Prostate gland (tissue), 2 donors: ENCODE measurements at regions not wholly inside any gene's neighbourhood (a gene's known extent, or its start where the extent isn't known, plus 50 kb on each side); places are given as distances from the start of the nearest gene placed in this dataset.

Experiments
- DNase-seq: peaks from one replicate; pipeline ENCODE4 v3.0.0-alpha.2; 2019; ENCODE audit warnings: low spot score
- H3K27ac ChIP-seq, 2 donors: fragments of 200-600 bp; sonication (generic); 2 replicates each; pipeline ENCODE4 v1.5.1; 2017 to 2019
- H3K27me3 ChIP-seq: fragments of 200-600 bp; sonication (generic); replicated peaks from 2 replicates; pipeline ENCODE4 v1.5.1; 2019; ENCODE audit not compliant: insufficient read depth
- H3K36me3 ChIP-seq, 2 donors: fragments of 200-600 bp; sonication (generic); 1 replicate in 1 of 2; 2 replicates in 1 of 2; pipeline versions ENCODE4 v1.5.1 to v1.8.1; 2017 to 2019
- H3K4me1 ChIP-seq: fragments of 200-600 bp; sonication (generic); replicated peaks from 2 replicates; pipeline ENCODE4 v1.5.1; 2019
- H3K4me3 ChIP-seq, 2 donors: fragments of 200-600 bp; sonication (generic); 2 replicates each; pipeline ENCODE4 v1.5.1; 2017 to 2019
- H3K9me3 ChIP-seq: fragments of 200-600 bp; sonication (generic); 2 replicates; pipeline ENCODE4 v1.5.1; 2017
- POLR2A ChIP-seq: fragments of 450-650 bp; IDR thresholded peaks from one replicate; pipeline ENCODE4 v1.6.1; 2016; ENCODE audit warnings: antibody characterized with exemption, mild to moderate bottlenecking
- POLR2AphosphoS5 ChIP-seq: sonication (generic); formaldehyde crosslinking; IDR thresholded peaks from one replicate; pipeline ENCODE4 v1.6.1; 2017; ENCODE audit warnings: antibody characterized with exemption
- WGBS: methylation state at CpG from one replicate; pipeline ENCODE4 v1.1.5; 2018; 5-methylcytosine and 5-hydroxymethylcytosine counted together
- intact Hi-C: fragments of 100-400 bp; cut with DNase I; formaldehyde crosslinking; loops from one replicate; pipeline ENCODE4 v1.14.2; 2022
- TF ChIP-seq, protein P1 (sequence below), 4 experiments: fragments of 200-600 bp in 2 of 4; fragments of 450-650 bp in 2 of 4; sonication (generic) in 2 of 4; IDR thresholded peaks; 1 replicate in 3 of 4; 2 replicates in 1 of 4; pipeline ENCODE4 v1.5.1; 2016 to 2019; ENCODE audit warnings: antibody characterized with exemption in 4 of 4, mild to moderate bottlenecking in 2 of 4, moderate library complexity in 2 of 4

- Histone ChIP-seq H3K4me3 (no peak overlapping the region), H3K36me3 (no peaks in the 10 kb centered on the region), H3K4me1 (no peaks in the 10 kb centered on the region), H3K9me3 (no peaks in the 10 kb centered on the region), H3K27ac (no peak overlapping the region), H3K27me3 (no peaks in the 10 kb centered on the region)
- WGBS = 43% methylated on average over 4 of the region's 4 CpGs
- DNase-seq = no peak
- no peak for TF ChIP-seq POLR2A
- no peak for TF ChIP-seq POLR2AphosphoS5
- TF ChIP-seq, protein P1, sequence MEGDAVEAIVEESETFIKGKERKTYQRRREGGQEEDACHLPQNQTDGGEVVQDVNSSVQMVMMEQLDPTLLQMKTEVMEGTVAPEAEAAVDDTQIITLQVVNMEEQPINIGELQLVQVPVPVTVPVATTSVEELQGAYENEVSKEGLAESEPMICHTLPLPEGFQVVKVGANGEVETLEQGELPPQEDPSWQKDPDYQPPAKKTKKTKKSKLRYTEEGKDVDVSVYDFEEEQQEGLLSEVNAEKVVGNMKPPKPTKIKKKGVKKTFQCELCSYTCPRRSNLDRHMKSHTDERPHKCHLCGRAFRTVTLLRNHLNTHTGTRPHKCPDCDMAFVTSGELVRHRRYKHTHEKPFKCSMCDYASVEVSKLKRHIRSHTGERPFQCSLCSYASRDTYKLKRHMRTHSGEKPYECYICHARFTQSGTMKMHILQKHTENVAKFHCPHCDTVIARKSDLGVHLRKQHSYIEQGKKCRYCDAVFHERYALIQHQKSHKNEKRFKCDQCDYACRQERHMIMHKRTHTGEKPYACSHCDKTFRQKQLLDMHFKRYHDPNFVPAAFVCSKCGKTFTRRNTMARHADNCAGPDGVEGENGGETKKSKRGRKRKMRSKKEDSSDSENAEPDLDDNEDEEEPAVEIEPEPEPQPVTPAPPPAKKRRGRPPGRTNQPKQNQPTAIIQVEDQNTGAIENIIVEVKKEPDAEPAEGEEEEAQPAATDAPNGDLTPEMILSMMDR (IDR thresholded peaks at IDR 0.05) = no peak
- intact Hi-C loops = loop anchor here (10.0 kb wide), 1 partner anchor 140 kb away; no protein-coding TSS in a partner anchor
Measured at GRCh38 chr6:72554761-72555221, 67.1 kb upstream of the KCNQ5 start.

GRCh38 chr6:72559067-72559466 is 62.8 kb upstream of the KCNQ5 start:
- Histone ChIP-seq H3K27ac (no peak overlapping the region), H3K27me3 (no peaks in the 10 kb centered on the region)

GRCh38 chr6:72559555-72559954 is 62.3 kb upstream of the KCNQ5 start:
- no peaks in the 10 kb centered on the region for H3K36me3 ChIP-seq
- H3K27ac ChIP-seq = no peak overlapping the region
- 59% methylated on average over 3 of the region's 3 CpGs for WGBS
- no peaks in the 10 kb centered on the region for H3K4me1 ChIP-seq
- no peak for DNase-seq
- no peaks in the 10 kb centered on the region for H3K9me3 ChIP-seq
- TF ChIP-seq, protein P1 (IDR thresholded peaks at IDR 0.05) = no peak
- TF ChIP-seq POLR2A = no peak
- TF ChIP-seq POLR2AphosphoS5 = no peak
- no peak overlapping the region for H3K4me3 ChIP-seq
- no peaks in the 10 kb centered on the region for H3K27me3 ChIP-seq
- intact Hi-C loops = loop anchor here (10.0 kb wide), 1 partner anchor 145 kb away; no protein-coding TSS in a partner anchor

More at GRCh38 chr6:72559067-72559466, 62.8 kb upstream of the KCNQ5 start:
- intact Hi-C loops = loop anchor here (10.0 kb wide), 1 partner anchor 144 kb away; no protein-coding TSS in a partner anchor
- H3K4me3 ChIP-seq = no peak overlapping the region
- H3K9me3 ChIP-seq = no peaks in the 10 kb centered on the region
- no peak for DNase-seq
- no peaks in the 10 kb centered on the region for H3K36me3 ChIP-seq
- H3K4me1 ChIP-seq = no peaks in the 10 kb centered on the region
- TF ChIP-seq, protein P1 (IDR thresholded peaks at IDR 0.05) = no peak
- TF ChIP-seq POLR2AphosphoS5 (no peak), POLR2A (no peak)

- TF ChIP-seq POLR2A (no peak), POLR2AphosphoS5 (no peak)
- TF ChIP-seq, protein P1 (IDR thresholded peaks at IDR 0.05) = no peak
- H3K4me1 ChIP-seq = no peaks in the 10 kb centered on the region
- H3K27ac ChIP-seq = no peak overlapping the region
- DNase-seq = no peak
- H3K4me3 ChIP-seq = no peak overlapping the region
- no peaks in the 10 kb centered on the region for H3K27me3 ChIP-seq
- no peaks in the 10 kb centered on the region for H3K36me3 ChIP-seq
- H3K9me3 ChIP-seq = no peaks in the 10 kb centered on the region
- 89% methylated on average over 9 of the region's 9 CpGs for WGBS
- intact Hi-C loops = no loop called here
Measured at GRCh38 chr6:72560721-72561593, 60.9 kb upstream of the KCNQ5 start.

DNA sequence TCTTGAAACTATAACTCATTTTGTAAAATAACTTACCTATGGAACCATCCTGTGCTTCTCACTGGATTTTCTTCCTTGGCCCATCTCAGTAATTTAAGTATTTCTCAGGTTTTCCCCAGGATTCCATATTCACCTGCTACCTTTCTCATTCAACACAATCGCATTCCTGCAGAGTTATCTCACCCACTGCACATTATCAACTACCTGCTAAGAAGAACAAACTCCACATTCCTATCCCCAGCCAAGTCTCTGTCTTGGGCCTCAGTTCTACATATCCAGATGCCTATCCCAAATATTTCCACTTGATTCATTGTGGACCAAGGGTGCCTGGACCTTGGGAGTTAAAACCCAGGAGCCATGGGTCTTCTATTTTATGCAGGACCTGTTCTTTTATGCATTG is 60.2 kb upstream of the KCNQ5 start:
- TF ChIP-seq POLR2A (no peak), POLR2AphosphoS5 (no peak)
- TF ChIP-seq, protein P1 (IDR thresholded peaks at IDR 0.05) = no peak
- no peaks in the 10 kb centered on the region for H3K4me1 ChIP-seq
- no peak overlapping the region for H3K4me3 ChIP-seq
- H3K27me3 ChIP-seq = no peaks in the 10 kb centered on the region
- WGBS = 92% methylated on average over 1 of the region's 1 CpG
- intact Hi-C loops = no loop called here
- no peaks in the 10 kb centered on the region for H3K9me3 ChIP-seq
- no peaks in the 10 kb centered on the region for H3K36me3 ChIP-seq
- DNase-seq = no peak
- H3K27ac ChIP-seq = no peak overlapping the region
